Body of pancreas (tissue), 4 donors: ENCODE measurements at regions not wholly inside any gene's neighbourhood (a gene's known extent, or its start where the extent isn't known, plus 50 kb on each side); places are given as distances from the start of the nearest gene placed in this dataset.

Experiments
- CTCF ChIP-seq, 7 experiments: fragments of 450-650 bp in 4 of 7; fragments of 200-600 bp in 3 of 7; sonication (generic) in 3 of 7; IDR thresholded peaks; one replicate each; pipeline ENCODE4 v1.5.1; 2016 to 2019; ENCODE audit warnings: antibody characterized with exemption in 7 of 7
- POLR2A ChIP-seq, 3 donors: fragments of 450-650 bp; IDR thresholded peaks; one replicate each; pipeline ENCODE4 v1.6.1; 2016; ENCODE audit warnings: antibody characterized with exemption in 3 of 3, mild to moderate bottlenecking in 2 of 3

GRCh38 chr6:137745321-137745720, 121.7 kb upstream of the TNFAIP3 start:
- no peak for TF ChIP-seq CTCF (IDR thresholded peaks at IDR 0.05)
- TF ChIP-seq POLR2A (IDR thresholded peaks at IDR 0.05): no peak
